ENCODE measurements at regions not wholly inside any gene's neighbourhood (a gene's known extent, or its start where the extent isn't known, plus 50 kb on each side); places are given as distances from the start of the nearest gene placed in this dataset.

GRCh38 chr20:60465993-60466686 is 507.9 kb downstream of the CDH26 start:
- Histone ChIP-seq H3K27me3 (ENCODE audit: low read depth) (no peaks in the 10 kb centered on the region), H3K4me3 (no peak overlapping the region), H3K9me3 (replicated peaks) (peaks cover 11% of the 10 kb centered on the region), H3K4me1 (peaks cover 16% of the 10 kb centered on the region), H3K36me3 (no peaks in the 10 kb centered on the region), H3K27ac (replicated peaks) (no peak overlapping the region)
- intact Hi-C loops (cut with micrococcal nuclease): no loop called here
- DNase-seq: no peak
- no peak for TF ChIP-seq CTCF (IDR thresholded peaks at IDR 0.05; ENCODE audit: borderline replicate concordance)

GRCh38 chr20:60466687-60467022 is 508.4 kb downstream of the CDH26 start:
- H3K4me1 ChIP-seq: peaks cover 16% of the 10 kb centered on the region
- TF ChIP-seq CTCF (IDR thresholded peaks at IDR 0.05; ENCODE audit: borderline replicate concordance): no peak
- H3K36me3 ChIP-seq: no peaks in the 10 kb centered on the region
- DNase-seq: no peak
- H3K27me3 ChIP-seq (ENCODE audit: low read depth): no peaks in the 10 kb centered on the region
- peak overlapping the region; percentile 48 for H3K27ac ChIP-seq (replicated peaks)
- intact Hi-C loops (cut with micrococcal nuclease): no loop called here
- H3K9me3 ChIP-seq (replicated peaks): peaks cover 6% of the 10 kb centered on the region
- H3K4me3 ChIP-seq: no peak overlapping the region

- no peaks in the 10 kb centered on the region for H3K36me3 ChIP-seq
- peaks cover 16% of the 10 kb centered on the region for H3K4me1 ChIP-seq
- peaks cover 2% of the 10 kb centered on the region for H3K9me3 ChIP-seq (replicated peaks)
- no peak for TF ChIP-seq CTCF (IDR thresholded peaks at IDR 0.05; ENCODE audit: borderline replicate concordance)
- H3K27ac ChIP-seq (replicated peaks): peak overlapping the region; percentile 48
- no peaks in the 10 kb centered on the region for H3K27me3 ChIP-seq (ENCODE audit: low read depth)
- intact Hi-C loops (cut with micrococcal nuclease): no loop called here
- H3K4me3 ChIP-seq: no peak overlapping the region
- no peak for DNase-seq
These were observed 508.9 kb downstream of the CDH26 start for GRCh38 chr20:60467078-60467477.

- no peaks in the 10 kb centered on the region for H3K36me3 ChIP-seq
- peaks cover 16% of the 10 kb centered on the region for H3K4me1 ChIP-seq
- DNase-seq: no peak
- intact Hi-C loops (cut with micrococcal nuclease): no loop called here
- no peaks in the 10 kb centered on the region for H3K27me3 ChIP-seq (ENCODE audit: low read depth)
- no peaks in the 10 kb centered on the region for H3K9me3 ChIP-seq (replicated peaks)
- TF ChIP-seq CTCF (IDR thresholded peaks at IDR 0.05; ENCODE audit: borderline replicate concordance): no peak
- no peak overlapping the region for H3K4me3 ChIP-seq
- H3K27ac ChIP-seq (replicated peaks): peak overlapping the region; percentile 48
These were observed 509.5 kb downstream of the CDH26 start for GRCh38 chr20:60467771-60468170.

- H3K4me1 ChIP-seq: peaks cover 16% of the 10 kb centered on the region
- no peaks in the 10 kb centered on the region for H3K36me3 ChIP-seq
- no peak overlapping the region for H3K27ac ChIP-seq (replicated peaks)
- intact Hi-C loops (cut with micrococcal nuclease): no loop called here
- TF ChIP-seq CTCF (IDR thresholded peaks at IDR 0.05; ENCODE audit: borderline replicate concordance): no peak
- no peak for DNase-seq
- no peaks in the 10 kb centered on the region for H3K27me3 ChIP-seq (ENCODE audit: low read depth)
- no peaks in the 10 kb centered on the region for H3K9me3 ChIP-seq (replicated peaks)
- H3K4me3 ChIP-seq: no peak overlapping the region
These were observed 511.6 kb downstream of the CDH26 start for GRCh38 chr20:60469829-60470228.
